Calu3 (cell line): ENCODE measurements at regions not wholly inside any gene's neighbourhood (a gene's known extent, or its start where the extent isn't known, plus 50 kb on each side); places are given as distances from the start of the nearest gene placed in this dataset.

Experiments
- BruUV-seq: library from RNA; stranded (reverse); fragments of 400-500 nt; replicated peaks from 2 replicates; lab custom pipeline; 2021; lab: Mats Ljungman, UMichigan
- CTCF ChIA-PET: fragments of 300-600 bp; sonication (Branson Sonifier 250); formaldehyde crosslinking; loops from one replicate; lab custom pipeline; 2022; ENCODE audit warnings: antibody characterized with exemption; lab: Charles Lee
- DNase-seq: peaks from one replicate; pipeline ENCODE4 v3.0.0; 2022
- H3K27ac Mint-ChIP-seq: one replicate; pipeline ENCODE4 v1.8.0; 2022; ENCODE audit warnings: mixed read lengths; ENCODE audit not compliant: unreplicated experiment
- H3K27me3 Mint-ChIP-seq: one replicate; pipeline ENCODE4 v1.8.0; 2022; ENCODE audit warnings: mixed read lengths; ENCODE audit not compliant: unreplicated experiment
- H3K36me3 Mint-ChIP-seq: one replicate; pipeline ENCODE4 v1.8.0; 2022; ENCODE audit warnings: mild to moderate bottlenecking, moderate library complexity, mixed read lengths; ENCODE audit not compliant: insufficient read depth, unreplicated experiment
- H3K4me1 Mint-ChIP-seq: one replicate; pipeline ENCODE4 v1.8.0; 2022; ENCODE audit warnings: mild to moderate bottlenecking, low read depth, mixed read lengths; ENCODE audit not compliant: unreplicated experiment
- H3K4me3 Mint-ChIP-seq: one replicate; pipeline ENCODE4 v1.8.0; 2022; ENCODE audit warnings: mild to moderate bottlenecking, low read depth, moderate library complexity, mixed read lengths; ENCODE audit not compliant: unreplicated experiment
- H3K9me3 Mint-ChIP-seq: one replicate; pipeline ENCODE4 v1.8.0; 2022; ENCODE audit warnings: low read depth, mixed read lengths; ENCODE audit not compliant: unreplicated experiment
- intact Hi-C: fragments of 100-400 bp; cut with micrococcal nuclease; formaldehyde crosslinking; loops from one replicate; pipeline ENCODE4 v1.10.0; 2022; ENCODE audit not compliant: unreplicated experiment
- TF ChIP-seq, protein P1 (sequence below): fragments of 200-600 bp; IDR thresholded peaks from one replicate; pipeline ENCODE4 v1.8.0; 2022; ENCODE audit warnings: antibody characterized with exemption; ENCODE audit not compliant: unreplicated experiment

GRCh38 chr5:163888366-163888765 lies 382.9 kb downstream of the MAT2B start:
- DNase-seq: no peak
- no TSS peak for BruUV-seq
- no peaks in the 10 kb centered on the region for H3K36me3 Mint-ChIP-seq
- H3K4me1 Mint-ChIP-seq: no peaks in the 10 kb centered on the region
- TF ChIP-seq, protein P1, sequence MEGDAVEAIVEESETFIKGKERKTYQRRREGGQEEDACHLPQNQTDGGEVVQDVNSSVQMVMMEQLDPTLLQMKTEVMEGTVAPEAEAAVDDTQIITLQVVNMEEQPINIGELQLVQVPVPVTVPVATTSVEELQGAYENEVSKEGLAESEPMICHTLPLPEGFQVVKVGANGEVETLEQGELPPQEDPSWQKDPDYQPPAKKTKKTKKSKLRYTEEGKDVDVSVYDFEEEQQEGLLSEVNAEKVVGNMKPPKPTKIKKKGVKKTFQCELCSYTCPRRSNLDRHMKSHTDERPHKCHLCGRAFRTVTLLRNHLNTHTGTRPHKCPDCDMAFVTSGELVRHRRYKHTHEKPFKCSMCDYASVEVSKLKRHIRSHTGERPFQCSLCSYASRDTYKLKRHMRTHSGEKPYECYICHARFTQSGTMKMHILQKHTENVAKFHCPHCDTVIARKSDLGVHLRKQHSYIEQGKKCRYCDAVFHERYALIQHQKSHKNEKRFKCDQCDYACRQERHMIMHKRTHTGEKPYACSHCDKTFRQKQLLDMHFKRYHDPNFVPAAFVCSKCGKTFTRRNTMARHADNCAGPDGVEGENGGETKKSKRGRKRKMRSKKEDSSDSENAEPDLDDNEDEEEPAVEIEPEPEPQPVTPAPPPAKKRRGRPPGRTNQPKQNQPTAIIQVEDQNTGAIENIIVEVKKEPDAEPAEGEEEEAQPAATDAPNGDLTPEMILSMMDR: no peak
- H3K27me3 Mint-ChIP-seq: no peaks in the 10 kb centered on the region
- CTCF ChIA-PET: interaction anchor here (0.7 kb wide), 1 partner anchor 10 kb away, joined by 3 read pairs; no protein-coding TSS in a partner anchor
- H3K9me3 Mint-ChIP-seq: no peaks in the 10 kb centered on the region
- intact Hi-C loops: no loop called here
- H3K27ac Mint-ChIP-seq: no peak overlapping the region
- no peak overlapping the region for H3K4me3 Mint-ChIP-seq

DNA sequence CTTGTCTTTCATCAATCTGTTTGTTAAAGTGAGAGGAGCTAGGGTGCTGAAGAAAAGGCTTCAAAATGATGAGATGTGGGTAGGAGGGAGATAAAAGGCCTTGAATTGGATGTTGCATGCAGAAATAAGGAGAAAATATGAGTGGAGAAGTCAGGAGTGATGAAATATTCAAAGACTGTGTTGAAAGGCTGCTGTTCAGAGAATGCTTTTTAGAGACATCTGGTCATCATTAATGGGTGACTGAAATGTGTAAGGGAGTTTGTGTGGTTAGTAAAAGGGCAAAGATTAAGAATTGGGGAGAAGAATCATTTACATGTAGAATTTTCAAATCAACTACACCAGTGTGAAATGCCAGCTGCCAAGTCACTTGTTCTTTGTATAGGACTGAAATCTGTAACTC lies 383.9 kb downstream of the MAT2B start:
- no peak overlapping the region for H3K4me3 Mint-ChIP-seq
- H3K9me3 Mint-ChIP-seq: no peaks in the 10 kb centered on the region
- intact Hi-C loops: no loop called here
- BruUV-seq: no TSS peak
- no peak for DNase-seq
- no peak overlapping the region for H3K27ac Mint-ChIP-seq
- CTCF ChIA-PET: no interaction called here
- no peaks in the 10 kb centered on the region for H3K36me3 Mint-ChIP-seq
- H3K4me1 Mint-ChIP-seq: no peaks in the 10 kb centered on the region
- TF ChIP-seq, protein P1: no peak
- no peaks in the 10 kb centered on the region for H3K27me3 Mint-ChIP-seq

- intact Hi-C loops: no loop called here
- CTCF ChIA-PET: no interaction called here
- TF ChIP-seq, protein P1: no peak
- Mint-ChIP-seq H3K27me3 (no peaks in the 10 kb centered on the region), H3K36me3 (no peaks in the 10 kb centered on the region), H3K4me1 (no peaks in the 10 kb centered on the region), H3K9me3 (peaks cover 1% of the 10 kb centered on the region), H3K27ac (no peak overlapping the region), H3K4me3 (no peak overlapping the region)
- DNase-seq: no peak
- no TSS peak for BruUV-seq
These were observed 384.8 kb downstream of the MAT2B start for GRCh38 chr5:163890261-163890660.

GRCh38 chr5:163893281-163893680 lies 387.9 kb downstream of the MAT2B start:
- DNase-seq: no peak
- CTCF ChIA-PET: no interaction called here
- Mint-ChIP-seq H3K4me3 (no peak overlapping the region), H3K36me3 (no peaks in the 10 kb centered on the region), H3K27me3 (no peaks in the 10 kb centered on the region), H3K27ac (no peak overlapping the region), H3K4me1 (no peaks in the 10 kb centered on the region), H3K9me3 (peaks cover 2% of the 10 kb centered on the region)
- TF ChIP-seq, protein P1: no peak
- BruUV-seq: no TSS peak
- intact Hi-C loops: no loop called here
